Endodermal cell (in vitro differentiated cells): ENCODE measurements at regions not wholly inside any gene's neighbourhood (a gene's known extent, or its start where the extent isn't known, plus 50 kb on each side); places are given as distances from the start of the nearest gene placed in this dataset.

Experiments used
- DNase-seq: peaks from one replicate; pipeline ENCODE4 v3.0.0-alpha.2; 2017
- H3K27ac ChIP-seq: 2 replicates; pipeline ENCODE4 v1.5.1; 2013; ENCODE audit warnings: mild to moderate bottlenecking, low read depth, low read length, moderate library complexity
- H3K27me3 ChIP-seq: 2 replicates; pipeline ENCODE4 v1.6.1; 2013; ENCODE audit warnings: mild to moderate bottlenecking, low read length, moderate library complexity; ENCODE audit not compliant: insufficient read depth, control insufficient read depth, poor library complexity, severe bottlenecking
- H3K36me3 ChIP-seq: 2 replicates; pipeline ENCODE4 v1.7.0; 2013; ENCODE audit warnings: mild to moderate bottlenecking, low read length, moderate library complexity; ENCODE audit not compliant: control insufficient read depth, insufficient read depth
- H3K4me1 ChIP-seq: one replicate; pipeline ENCODE4 v1.7.0; 2013; ENCODE audit warnings: low read length; ENCODE audit not compliant: control insufficient read depth, insufficient read depth
- H3K4me3 ChIP-seq: 2 replicates; pipeline ENCODE4 v1.5.1; 2013; ENCODE audit warnings: mild to moderate bottlenecking, low read length, moderate library complexity
- H3K9ac ChIP-seq: 2 replicates; pipeline ENCODE4 v1.6.1; 2013; ENCODE audit warnings: mild to moderate bottlenecking, low read length, moderate library complexity; ENCODE audit not compliant: poor library complexity, severe bottlenecking; ENCODE audit errors: extremely low read depth
- H3K9me3 ChIP-seq: 2 replicates; pipeline ENCODE4 v1.6.1; 2013; ENCODE audit warnings: mild to moderate bottlenecking, low read length, moderate library complexity; ENCODE audit not compliant: control insufficient read depth
- H3K27ac Mint-ChIP-seq: 2 replicates; pipeline ENCODE4 v1.8.0; 2020; ENCODE audit warnings: mixed read lengths
- H3K27me3 Mint-ChIP-seq: 2 replicates; pipeline ENCODE4 v1.8.0; 2021; ENCODE audit warnings: mild to moderate bottlenecking, mixed read lengths; ENCODE audit not compliant: insufficient read depth
- H3K36me3 Mint-ChIP-seq: 2 replicates; pipeline ENCODE4 v1.8.0; 2020; ENCODE audit warnings: low read depth, mixed read lengths
- H3K4me1 Mint-ChIP-seq: 2 replicates; pipeline ENCODE4 v1.8.0; 2020; ENCODE audit warnings: mixed read lengths
- H3K4me3 Mint-ChIP-seq: 2 replicates; pipeline ENCODE4 v1.8.0; 2020; ENCODE audit warnings: mild to moderate bottlenecking, moderate library complexity, mixed read lengths
- H3K9me3 Mint-ChIP-seq: 2 replicates; pipeline ENCODE4 v1.8.0; 2020; ENCODE audit warnings: mild to moderate bottlenecking, mixed read lengths
- WGBS, 2 experiments: methylation state at CpG; one replicate each; pipeline versions ENCODE4 v1.1.5 to v1.1.7; 2013; ENCODE audit warnings: missing lambda C conversion rate in 2 of 2, mixed read lengths in 1 of 2; ENCODE audit not compliant: insufficient coverage in 1 of 2, insufficient read length in 1 of 2; 5-methylcytosine and 5-hydroxymethylcytosine counted together
- TF ChIP-seq, protein P1 (sequence below): fragments of 200-600 bp; sonication (generic); conservative IDR thresholded peaks from 2 replicates; pipeline ENCODE4 v1.5.0; 2021; ENCODE audit warnings: antibody characterized with exemption, mild to moderate bottlenecking

GRCh38 chrX:9184211-9184610 lies 150.3 kb upstream of the FAM9B start:
- H3K4me1 ChIP-seq = no peaks in the 10 kb centered on the region
- peaks cover 23% of the 10 kb centered on the region for H3K9me3 Mint-ChIP-seq
- no peak for DNase-seq
- no peaks in the 10 kb centered on the region for H3K9me3 ChIP-seq
- no peaks in the 10 kb centered on the region for H3K36me3 ChIP-seq
- no peak overlapping the region for H3K27ac Mint-ChIP-seq
- H3K9ac ChIP-seq = no peak overlapping the region
- WGBS, 2 experiments = 92 to 100% methylated on average over 2 to 3 of the region's 4 CpGs
- peaks cover 2% of the 10 kb centered on the region for H3K27me3 Mint-ChIP-seq
- no peak overlapping the region for H3K4me3 ChIP-seq
- no peak overlapping the region for H3K27ac ChIP-seq
- TF ChIP-seq, protein P1, sequence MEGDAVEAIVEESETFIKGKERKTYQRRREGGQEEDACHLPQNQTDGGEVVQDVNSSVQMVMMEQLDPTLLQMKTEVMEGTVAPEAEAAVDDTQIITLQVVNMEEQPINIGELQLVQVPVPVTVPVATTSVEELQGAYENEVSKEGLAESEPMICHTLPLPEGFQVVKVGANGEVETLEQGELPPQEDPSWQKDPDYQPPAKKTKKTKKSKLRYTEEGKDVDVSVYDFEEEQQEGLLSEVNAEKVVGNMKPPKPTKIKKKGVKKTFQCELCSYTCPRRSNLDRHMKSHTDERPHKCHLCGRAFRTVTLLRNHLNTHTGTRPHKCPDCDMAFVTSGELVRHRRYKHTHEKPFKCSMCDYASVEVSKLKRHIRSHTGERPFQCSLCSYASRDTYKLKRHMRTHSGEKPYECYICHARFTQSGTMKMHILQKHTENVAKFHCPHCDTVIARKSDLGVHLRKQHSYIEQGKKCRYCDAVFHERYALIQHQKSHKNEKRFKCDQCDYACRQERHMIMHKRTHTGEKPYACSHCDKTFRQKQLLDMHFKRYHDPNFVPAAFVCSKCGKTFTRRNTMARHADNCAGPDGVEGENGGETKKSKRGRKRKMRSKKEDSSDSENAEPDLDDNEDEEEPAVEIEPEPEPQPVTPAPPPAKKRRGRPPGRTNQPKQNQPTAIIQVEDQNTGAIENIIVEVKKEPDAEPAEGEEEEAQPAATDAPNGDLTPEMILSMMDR = no peak
- H3K4me1 Mint-ChIP-seq = peaks cover 2% of the 10 kb centered on the region
- no peaks in the 10 kb centered on the region for H3K27me3 ChIP-seq
- no peaks in the 10 kb centered on the region for H3K36me3 Mint-ChIP-seq
- no peak overlapping the region for H3K4me3 Mint-ChIP-seq

DNA sequence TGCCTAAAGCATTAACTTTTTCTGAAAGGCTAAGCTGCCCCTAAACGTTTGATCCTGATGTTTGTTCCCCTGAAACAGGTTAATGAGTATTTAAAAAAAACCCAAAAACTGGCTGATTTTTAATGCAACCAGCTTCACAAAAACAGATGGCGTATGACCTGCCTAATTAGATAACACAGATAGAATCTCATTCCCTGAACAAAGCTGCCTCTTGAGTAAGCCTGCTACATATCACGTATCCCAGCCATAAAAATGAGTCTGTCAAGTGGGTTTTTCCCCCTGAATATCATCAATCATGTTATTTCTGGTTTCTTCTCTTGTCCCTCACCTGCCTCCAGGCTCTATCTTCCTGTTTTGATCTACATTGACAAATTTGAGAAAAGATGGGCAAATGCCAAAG lies 154.2 kb upstream of the FAM9B start:
- TF ChIP-seq, protein P1 = no peak
- no peaks in the 10 kb centered on the region for H3K4me1 ChIP-seq
- no peak for DNase-seq
- H3K4me1 Mint-ChIP-seq = peaks cover 12% of the 10 kb centered on the region
- H3K4me3 ChIP-seq = no peak overlapping the region
- no peaks in the 10 kb centered on the region for H3K36me3 ChIP-seq
- H3K27me3 ChIP-seq = no peaks in the 10 kb centered on the region
- H3K27ac Mint-ChIP-seq = no peak overlapping the region
- H3K27me3 Mint-ChIP-seq = peaks cover 2% of the 10 kb centered on the region
- 90% methylated on average over 3 of the region's 3 CpGs; no CpG with 5 or more reads in 1 of the 2 experiments for WGBS, 2 experiments
- H3K9ac ChIP-seq = no peak overlapping the region
- H3K4me3 Mint-ChIP-seq = no peak overlapping the region
- no peaks in the 10 kb centered on the region for H3K9me3 ChIP-seq
- H3K9me3 Mint-ChIP-seq = peaks cover 24% of the 10 kb centered on the region
- H3K36me3 Mint-ChIP-seq = no peaks in the 10 kb centered on the region
- H3K27ac ChIP-seq = no peak overlapping the region

DNA sequence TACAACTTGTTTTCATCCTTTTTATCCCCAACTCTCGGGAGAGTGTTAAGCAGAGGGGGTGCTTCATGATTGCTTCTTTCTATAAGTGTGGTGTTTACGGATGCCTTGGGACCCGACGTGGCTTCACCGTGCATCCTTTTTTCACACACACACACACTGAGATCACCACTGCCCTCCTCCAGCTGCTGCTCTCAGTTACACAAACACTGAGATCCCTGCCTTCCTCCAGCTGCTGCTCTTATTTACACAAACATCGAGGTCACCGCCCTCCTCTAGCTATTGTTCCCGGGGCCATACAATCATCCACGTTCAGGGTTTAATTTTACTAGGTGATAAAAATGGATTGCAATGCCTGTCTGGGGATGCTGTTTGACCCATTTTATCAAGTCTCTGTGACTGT lies 155.4 kb upstream of the FAM9B start:
- TF ChIP-seq, protein P1 = no peak
- Histone ChIP-seq H3K27ac (no peak overlapping the region), H3K9ac (no peak overlapping the region), H3K36me3 (no peaks in the 10 kb centered on the region), H3K4me3 (no peak overlapping the region), H3K4me1 (no peaks in the 10 kb centered on the region), H3K27me3 (no peaks in the 10 kb centered on the region), H3K9me3 (no peaks in the 10 kb centered on the region)
- Mint-ChIP-seq H3K4me1 (peaks cover 12% of the 10 kb centered on the region), H3K36me3 (no peaks in the 10 kb centered on the region), H3K27ac (no peak overlapping the region), H3K9me3 (peaks cover 34% of the 10 kb centered on the region), H3K27me3 (peaks cover 2% of the 10 kb centered on the region), H3K4me3 (no peak overlapping the region)
- DNase-seq = no peak
- whole genome bisulfite sequencing, 2 experiments = 67% methylated on average over 6 of the region's 9 CpGs; no CpG with 5 or more reads in 1 of the 2 experiments
